Aorta (tissue), 5 donors: ENCODE measurements at regions not wholly inside any gene's neighbourhood (a gene's known extent, or its start where the extent isn't known, plus 50 kb on each side); places are given as distances from the start of the nearest gene placed in this dataset.

ENCODE experiments used
- ATAC-seq: fragments of 200-7000 bp; cut with Tn5 transposase; one replicate; pipeline ENCODE4 v1.9.1; 2022; ENCODE audit warnings: moderate library complexity; ENCODE audit not compliant: low FRiP score
- DNase-seq, 2 donors: peaks; one replicate each; pipeline ENCODE4 v3.0.0-alpha.2; 2020
- H3K27ac ChIP-seq, 2 donors: one replicate each; pipeline ENCODE4 v1.5.1; 2013; ENCODE audit warnings: low read length in 2 of 2, mild to moderate bottlenecking in 2 of 2, moderate library complexity in 2 of 2, control low read depth in 1 of 2, inconsistent platforms in 1 of 2, low read depth in 1 of 2
- H3K27me3 ChIP-seq, 2 donors: one replicate each; pipeline ENCODE4 v1.6.1; 2013; ENCODE audit warnings: control low read depth in 1 of 2, low read length in 1 of 2, mild to moderate bottlenecking in 1 of 2, moderate library complexity in 1 of 2; ENCODE audit not compliant: insufficient read depth in 2 of 2, control insufficient read depth in 1 of 2
- H3K36me3 ChIP-seq, 2 donors: one replicate each; pipeline ENCODE4 v1.6.1; 2013; ENCODE audit warnings: control low read depth in 1 of 2, low read length in 1 of 2, mild to moderate bottlenecking in 1 of 2; ENCODE audit not compliant: insufficient read depth in 2 of 2, control insufficient read depth in 1 of 2
- H3K4me1 ChIP-seq, 2 donors: one replicate each; pipeline ENCODE4 v1.6.1; 2013; ENCODE audit warnings: low read length in 2 of 2, control low read depth in 1 of 2, mild to moderate bottlenecking in 1 of 2, moderate library complexity in 1 of 2; ENCODE audit not compliant: insufficient read depth in 2 of 2, control insufficient read depth in 1 of 2
- H3K4me3 ChIP-seq, 2 donors: one replicate each; pipeline ENCODE4 v1.5.1; 2013; ENCODE audit warnings: low read length in 2 of 2, control low read depth in 1 of 2, mild to moderate bottlenecking in 1 of 2
- H3K9me3 ChIP-seq: one replicate; pipeline ENCODE4 v1.6.1; 2013; ENCODE audit warnings: mild to moderate bottlenecking, low read length; ENCODE audit not compliant: control insufficient read depth
- WGBS, 2 donors: extraction: QIAGEN DNeasy Blood & Tissue Kit; methylation state at CpG; one replicate each; pipeline ENCODE4 v1.1.7; 2013; 5-methylcytosine and 5-hydroxymethylcytosine counted together
- intact Hi-C, 2 donors: fragments of 100-400 bp; cut with DNase I; formaldehyde crosslinking; loops; one replicate each; pipeline versions ENCODE4 v1.14.2 to v1.15.0; 2022
- donor health status: healthy with polysubstance abuse.
- donor health status: Bipolar disorder and iron deficiency.
- donor health status: DM: no; HTN: no; CAD: no.
- donor health status: DM: no; HTN: no; CAD: no.
- donor health status: DM: yes; HTN: yes; CAD: no.

GRCh38 chr11:70603114-70603755 is 204.9 kb downstream of the CTTN start:
- H3K4me1 ChIP-seq = no peaks in the 10 kb centered on the region
- no peak overlapping the region for H3K4me3 ChIP-seq
- H3K27ac ChIP-seq = no peak overlapping the region
- H3K27me3 ChIP-seq = no peaks in the 10 kb centered on the region
- intact Hi-C loops = no loop called here
- no peak for DNase-seq
- H3K9me3 ChIP-seq = no peaks in the 10 kb centered on the region
- 67 to 78% methylated on average over 10 of the region's 10 CpGs for WGBS, 2 donors
- H3K36me3 ChIP-seq = no peaks in the 10 kb centered on the region
- peak; percentile 15 for ATAC-seq

- no peak for ATAC-seq
- intact Hi-C loops = no loop called here
- Histone ChIP-seq H3K36me3 (no peaks in the 10 kb centered on the region), H3K4me1 (no peaks in the 10 kb centered on the region), H3K4me3 (no peak overlapping the region), H3K27ac (no peak overlapping the region), H3K9me3 (no peaks in the 10 kb centered on the region), H3K27me3 (no peaks in the 10 kb centered on the region)
- 46 to 66% methylated on average over 9 of the region's 9 CpGs for WGBS, 2 donors
- DNase-seq = no peak
These were observed 205.5 kb downstream of the CTTN start for GRCh38 chr11:70603756-70604211.

DNA sequence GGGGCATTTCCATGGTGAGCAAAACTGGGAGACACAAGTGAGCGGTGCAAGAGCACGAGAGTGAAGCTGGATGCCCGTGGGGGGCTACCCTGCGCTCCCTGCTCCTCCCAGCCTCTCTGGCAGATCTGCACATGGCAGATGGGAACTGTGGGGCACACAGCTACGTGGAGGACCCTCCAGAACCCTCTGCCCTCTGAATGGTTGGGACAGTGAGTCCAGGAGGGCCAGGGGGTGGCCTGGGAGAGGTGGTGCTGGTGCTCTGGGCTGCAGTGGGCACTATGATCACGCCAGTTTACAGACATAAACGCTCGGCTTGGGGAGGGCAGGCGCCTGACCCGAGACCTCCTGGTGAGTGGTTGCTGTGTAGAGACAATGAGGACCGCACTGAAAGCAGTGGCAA is 205.9 kb downstream of the CTTN start:
- H3K27ac ChIP-seq = no peak overlapping the region
- H3K36me3 ChIP-seq = no peaks in the 10 kb centered on the region
- intact Hi-C loops = no loop called here
- 77 to 79% methylated on average over 11 of the region's 11 CpGs for WGBS, 2 donors
- ATAC-seq (no peak), DNase-seq (no peak)
- no peaks in the 10 kb centered on the region for H3K9me3 ChIP-seq
- H3K4me1 ChIP-seq = no peaks in the 10 kb centered on the region
- no peaks in the 10 kb centered on the region for H3K27me3 ChIP-seq
- H3K4me3 ChIP-seq = no peak overlapping the region

DNA sequence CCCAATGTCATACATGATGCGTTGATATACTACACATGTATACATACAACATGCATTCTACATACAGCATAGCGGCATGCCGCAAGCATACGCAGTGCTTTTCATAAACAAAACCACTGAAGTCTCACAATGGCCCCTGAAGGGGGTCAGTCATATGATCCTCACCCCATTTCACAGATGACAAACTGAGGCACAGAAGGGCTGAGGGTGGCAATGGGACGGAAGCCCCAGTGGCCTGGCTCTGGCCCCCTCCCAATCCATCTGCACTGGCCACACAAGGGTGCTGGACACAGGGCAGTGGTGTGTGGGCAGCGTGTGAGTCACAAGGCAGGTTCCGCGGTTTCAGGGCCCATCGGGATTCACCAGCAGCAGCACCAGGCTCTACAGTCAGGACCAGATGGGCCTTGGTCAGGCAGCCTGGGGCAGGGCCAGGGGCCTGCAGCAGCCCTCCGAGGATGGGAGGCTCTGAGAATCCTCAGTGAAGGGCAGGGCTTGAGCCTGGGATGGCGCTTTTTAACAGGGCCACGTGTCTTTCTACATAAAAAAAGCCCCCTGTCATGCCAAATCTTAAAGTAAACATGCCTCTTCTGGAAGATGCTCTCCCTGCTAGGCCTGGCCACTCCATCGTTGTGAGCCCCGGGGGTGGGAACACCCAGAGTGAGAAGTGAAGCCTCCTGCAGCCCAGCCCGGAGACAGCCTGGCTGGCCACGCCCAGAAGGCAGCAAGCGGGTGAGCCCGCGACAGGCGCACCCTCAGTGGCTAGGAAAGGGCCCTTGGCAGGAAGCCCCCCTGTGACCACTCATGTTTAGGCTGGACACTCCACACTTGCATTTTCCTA is 206.5 kb downstream of the CTTN start:
- no peaks in the 10 kb centered on the region for H3K36me3 ChIP-seq
- no peak overlapping the region for H3K27ac ChIP-seq
- 77 to 78% methylated on average over 20 of the region's 20 CpGs for WGBS, 2 donors
- ATAC-seq (no peak), DNase-seq (no peak)
- H3K27me3 ChIP-seq = no peaks in the 10 kb centered on the region
- no peaks in the 10 kb centered on the region for H3K4me1 ChIP-seq
- intact Hi-C loops = no loop called here
- H3K9me3 ChIP-seq = no peaks in the 10 kb centered on the region
- H3K4me3 ChIP-seq = no peak overlapping the region

GRCh38 chr11:70605468-70605815 is 207.1 kb downstream of the CTTN start:
- no peak for ATAC-seq
- no peaks in the 10 kb centered on the region for H3K9me3 ChIP-seq
- intact Hi-C loops = no loop called here

DNA sequence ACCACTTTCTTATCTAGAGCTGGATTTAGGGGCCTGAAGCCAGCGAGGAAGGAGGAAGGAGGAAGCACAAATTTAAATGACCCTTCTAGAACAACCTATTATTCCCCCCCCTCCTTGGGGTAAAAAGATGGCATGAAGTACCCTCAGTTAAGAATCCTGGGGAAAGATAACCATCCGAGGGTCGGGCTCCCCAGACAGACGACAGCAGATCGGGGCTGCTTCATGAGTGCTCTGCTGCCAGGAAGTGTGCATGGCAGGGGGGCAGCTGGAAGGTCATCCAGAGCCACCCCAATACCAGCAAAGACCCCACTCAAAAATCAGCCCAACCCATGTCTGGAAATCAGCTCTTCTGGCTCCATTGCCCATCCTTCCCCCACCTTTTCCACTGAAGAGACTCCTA is 207.5 kb downstream of the CTTN start:
- no peak for ATAC-seq
- H3K27me3 ChIP-seq = no peaks in the 10 kb centered on the region
- 72 to 79% methylated on average over 5 of the region's 5 CpGs for WGBS, 2 donors
- no peaks in the 10 kb centered on the region for H3K9me3 ChIP-seq
- no peak for DNase-seq
- H3K4me1 ChIP-seq = no peaks in the 10 kb centered on the region
- intact Hi-C loops = no loop called here
- H3K4me3 ChIP-seq = no peak overlapping the region
- H3K27ac ChIP-seq = no peak overlapping the region
- no peaks in the 10 kb centered on the region for H3K36me3 ChIP-seq

More at GRCh38 chr11:70605468-70605815, 207.1 kb downstream of the CTTN start:
- Histone ChIP-seq H3K27me3 (no peaks in the 10 kb centered on the region), H3K4me3 (no peak overlapping the region), H3K27ac (no peak overlapping the region), H3K4me1 (no peaks in the 10 kb centered on the region), H3K36me3 (no peaks in the 10 kb centered on the region)
- WGBS, 2 donors = 80 to 83% methylated on average over 14 of the region's 14 CpGs
- DNase-seq = no peak

- Histone ChIP-seq H3K27me3 (no peaks in the 10 kb centered on the region), H3K4me1 (no peaks in the 10 kb centered on the region), H3K27ac (no peak overlapping the region), H3K4me3 (no peak overlapping the region), H3K36me3 (no peaks in the 10 kb centered on the region), H3K9me3 (no peaks in the 10 kb centered on the region)
- intact Hi-C loops = no loop called here
- ATAC-seq = no peak
- 90 to 93% methylated on average over 12 of the region's 12 CpGs for WGBS, 2 donors
- DNase-seq = no peak
These were observed 208.1 kb downstream of the CTTN start for GRCh38 chr11:70606248-70606950.

DNA sequence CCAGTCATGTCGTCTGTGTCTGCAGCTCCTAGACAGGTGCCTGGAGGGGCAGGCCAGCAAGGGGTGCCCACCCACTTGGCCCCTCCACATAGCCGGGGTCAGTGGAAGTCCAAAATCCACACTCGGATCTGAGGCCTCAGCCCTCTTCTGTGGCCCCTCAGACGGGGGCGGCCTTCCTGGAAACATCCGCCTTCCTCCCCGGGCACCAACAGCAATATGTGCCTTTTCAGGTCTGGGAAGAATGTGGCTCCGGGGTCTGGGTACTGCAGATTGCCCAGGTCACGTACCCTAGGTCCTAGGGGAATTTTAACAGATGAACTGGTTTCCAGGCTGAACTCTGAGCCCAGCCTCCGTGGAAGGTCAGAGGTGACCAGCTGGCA is 208.6 kb downstream of the CTTN start:
- ATAC-seq = no peak
- Histone ChIP-seq H3K27me3 (no peaks in the 10 kb centered on the region), H3K9me3 (no peaks in the 10 kb centered on the region), H3K4me3 (no peak overlapping the region), H3K36me3 (no peaks in the 10 kb centered on the region), H3K27ac (no peak overlapping the region), H3K4me1 (no peaks in the 10 kb centered on the region)
- intact Hi-C loops = no loop called here
- 61 to 77% methylated on average over 10 of the region's 10 CpGs for WGBS, 2 donors
- DNase-seq = no peak
